ENCODE measurements at regions not wholly inside any gene's neighbourhood (a gene's known extent, or its start where the extent isn't known, plus 50 kb on each side); places are given as distances from the start of the nearest gene placed in this dataset.

- TF ChIP-seq, protein P1, sequence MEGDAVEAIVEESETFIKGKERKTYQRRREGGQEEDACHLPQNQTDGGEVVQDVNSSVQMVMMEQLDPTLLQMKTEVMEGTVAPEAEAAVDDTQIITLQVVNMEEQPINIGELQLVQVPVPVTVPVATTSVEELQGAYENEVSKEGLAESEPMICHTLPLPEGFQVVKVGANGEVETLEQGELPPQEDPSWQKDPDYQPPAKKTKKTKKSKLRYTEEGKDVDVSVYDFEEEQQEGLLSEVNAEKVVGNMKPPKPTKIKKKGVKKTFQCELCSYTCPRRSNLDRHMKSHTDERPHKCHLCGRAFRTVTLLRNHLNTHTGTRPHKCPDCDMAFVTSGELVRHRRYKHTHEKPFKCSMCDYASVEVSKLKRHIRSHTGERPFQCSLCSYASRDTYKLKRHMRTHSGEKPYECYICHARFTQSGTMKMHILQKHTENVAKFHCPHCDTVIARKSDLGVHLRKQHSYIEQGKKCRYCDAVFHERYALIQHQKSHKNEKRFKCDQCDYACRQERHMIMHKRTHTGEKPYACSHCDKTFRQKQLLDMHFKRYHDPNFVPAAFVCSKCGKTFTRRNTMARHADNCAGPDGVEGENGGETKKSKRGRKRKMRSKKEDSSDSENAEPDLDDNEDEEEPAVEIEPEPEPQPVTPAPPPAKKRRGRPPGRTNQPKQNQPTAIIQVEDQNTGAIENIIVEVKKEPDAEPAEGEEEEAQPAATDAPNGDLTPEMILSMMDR (IDR thresholded peaks at IDR 0.05): no peak
- no peak for TF ChIP-seq POLR2A (IDR thresholded peaks at IDR 0.05)
Observed at GRCh38 chr13:26476111-26476781, 81.2 kb upstream of the WASF3 start.
